Mesothelial cell of epicardium (in vitro differentiated cells): ENCODE measurements at regions not wholly inside any gene's neighbourhood (a gene's known extent, or its start where the extent isn't known, plus 50 kb on each side); places are given as distances from the start of the nearest gene placed in this dataset.

ENCODE experiments used
- DNase-seq, 2 experiments: peaks; one replicate each; pipeline ENCODE4 v3.0.0; 2021; ENCODE audit warnings: low spot score in 2 of 2; ENCODE audit not compliant: unreplicated experiment in 2 of 2
- H3K27ac Mint-ChIP-seq: 2 replicates; pipeline ENCODE4 v1.8.0; 2021; ENCODE audit warnings: mixed read lengths
- H3K27me3 Mint-ChIP-seq: 2 replicates; pipeline ENCODE4 v1.8.0; 2021; ENCODE audit warnings: low read depth, mixed read lengths
- H3K36me3 Mint-ChIP-seq: 2 replicates; pipeline ENCODE4 v1.8.0; 2021; ENCODE audit warnings: mixed read lengths
- H3K4me1 Mint-ChIP-seq: 2 replicates; pipeline ENCODE4 v1.8.0; 2021; ENCODE audit warnings: mixed read lengths
- H3K4me3 Mint-ChIP-seq: 2 replicates; pipeline ENCODE4 v1.8.0; 2021; ENCODE audit warnings: mild to moderate bottlenecking, moderate library complexity, mixed read lengths
- H3K9me3 Mint-ChIP-seq: 2 replicates; pipeline ENCODE4 v1.8.0; 2021; ENCODE audit warnings: mixed read lengths
- TF ChIP-seq, protein P1 (sequence below): fragments of 200-600 bp; sonication (generic); IDR thresholded peaks from one replicate; pipeline ENCODE4 v1.5.0; 2021; ENCODE audit warnings: antibody characterized with exemption; ENCODE audit not compliant: unreplicated experiment

DNA sequence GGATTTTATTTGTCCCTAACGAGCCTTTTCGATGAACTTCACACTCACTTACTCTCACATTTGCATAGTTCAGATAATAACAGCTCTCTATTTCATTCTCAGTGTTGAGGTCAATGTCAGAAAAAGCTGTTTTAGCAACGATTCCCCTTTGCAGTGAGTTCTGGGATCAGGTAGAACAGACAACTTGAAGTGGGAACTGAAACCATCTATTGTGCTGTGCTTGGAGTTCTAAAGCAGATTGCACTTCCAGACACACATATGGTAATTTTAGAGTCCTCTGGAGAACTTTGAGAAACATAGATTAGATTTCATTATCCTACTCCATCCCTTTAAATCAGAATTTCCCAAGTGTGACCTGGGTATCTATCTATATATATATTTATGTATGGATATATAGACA is 124.6 kb upstream of the BLID start:
- peaks cover 5% of the 10 kb centered on the region for H3K36me3 Mint-ChIP-seq
- H3K4me1 Mint-ChIP-seq: peaks cover under 1% of the 10 kb centered on the region
- no peak overlapping the region for H3K27ac Mint-ChIP-seq
- H3K27me3 Mint-ChIP-seq: no peaks in the 10 kb centered on the region
- DNase-seq: no peak
- no peak overlapping the region for H3K4me3 Mint-ChIP-seq
- TF ChIP-seq, protein P1, sequence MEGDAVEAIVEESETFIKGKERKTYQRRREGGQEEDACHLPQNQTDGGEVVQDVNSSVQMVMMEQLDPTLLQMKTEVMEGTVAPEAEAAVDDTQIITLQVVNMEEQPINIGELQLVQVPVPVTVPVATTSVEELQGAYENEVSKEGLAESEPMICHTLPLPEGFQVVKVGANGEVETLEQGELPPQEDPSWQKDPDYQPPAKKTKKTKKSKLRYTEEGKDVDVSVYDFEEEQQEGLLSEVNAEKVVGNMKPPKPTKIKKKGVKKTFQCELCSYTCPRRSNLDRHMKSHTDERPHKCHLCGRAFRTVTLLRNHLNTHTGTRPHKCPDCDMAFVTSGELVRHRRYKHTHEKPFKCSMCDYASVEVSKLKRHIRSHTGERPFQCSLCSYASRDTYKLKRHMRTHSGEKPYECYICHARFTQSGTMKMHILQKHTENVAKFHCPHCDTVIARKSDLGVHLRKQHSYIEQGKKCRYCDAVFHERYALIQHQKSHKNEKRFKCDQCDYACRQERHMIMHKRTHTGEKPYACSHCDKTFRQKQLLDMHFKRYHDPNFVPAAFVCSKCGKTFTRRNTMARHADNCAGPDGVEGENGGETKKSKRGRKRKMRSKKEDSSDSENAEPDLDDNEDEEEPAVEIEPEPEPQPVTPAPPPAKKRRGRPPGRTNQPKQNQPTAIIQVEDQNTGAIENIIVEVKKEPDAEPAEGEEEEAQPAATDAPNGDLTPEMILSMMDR: no peak
- H3K9me3 Mint-ChIP-seq: peaks cover 6% of the 10 kb centered on the region

GRCh38 chr11:122235615-122236014 is 119.6 kb upstream of the BLID start:
- TF ChIP-seq, protein P1: no peak
- Mint-ChIP-seq H3K4me1 (peaks cover 2% of the 10 kb centered on the region), H3K4me3 (no peak overlapping the region), H3K9me3 (peaks cover 6% of the 10 kb centered on the region), H3K27ac (no peak overlapping the region), H3K27me3 (no peaks in the 10 kb centered on the region), H3K36me3 (peaks cover 5% of the 10 kb centered on the region)
- no peak for DNase-seq

DNA sequence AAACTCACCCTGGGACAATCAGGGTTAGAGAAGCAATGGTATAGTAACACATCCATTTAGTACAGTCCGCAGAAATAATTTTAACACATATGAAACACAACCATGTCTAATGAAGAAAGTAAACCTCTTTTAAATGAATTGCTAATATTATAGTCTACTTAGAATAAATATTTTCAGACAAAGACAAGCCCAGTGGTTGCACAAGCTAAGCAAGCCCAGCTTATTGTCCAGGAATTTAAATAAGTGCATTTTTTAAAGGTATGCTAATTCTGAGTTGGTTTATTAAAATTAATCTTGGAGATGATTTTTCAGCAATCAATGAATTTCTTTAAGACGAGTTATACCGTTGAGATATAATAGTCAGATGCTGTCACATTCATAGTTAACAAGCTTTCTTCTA is 118.8 kb upstream of the BLID start:
- H3K36me3 Mint-ChIP-seq: peaks cover 5% of the 10 kb centered on the region
- H3K4me1 Mint-ChIP-seq: peaks cover 4% of the 10 kb centered on the region
- no peak overlapping the region for H3K27ac Mint-ChIP-seq
- H3K27me3 Mint-ChIP-seq: no peaks in the 10 kb centered on the region
- peaks cover 6% of the 10 kb centered on the region for H3K9me3 Mint-ChIP-seq
- no peak for DNase-seq
- H3K4me3 Mint-ChIP-seq: no peak overlapping the region
- TF ChIP-seq, protein P1: no peak

GRCh38 chr11:122234257-122234656 is 118.2 kb upstream of the BLID start:
- TF ChIP-seq, protein P1: no peak
- peaks cover 6% of the 10 kb centered on the region for H3K9me3 Mint-ChIP-seq
- no peak overlapping the region for H3K27ac Mint-ChIP-seq
- H3K4me1 Mint-ChIP-seq: peaks cover 9% of the 10 kb centered on the region
- no peak for DNase-seq
- peaks cover 5% of the 10 kb centered on the region for H3K36me3 Mint-ChIP-seq
- H3K27me3 Mint-ChIP-seq: no peaks in the 10 kb centered on the region
- no peak overlapping the region for H3K4me3 Mint-ChIP-seq

- DNase-seq: no peak
- H3K4me3 Mint-ChIP-seq: no peak overlapping the region
- H3K36me3 Mint-ChIP-seq: no peaks in the 10 kb centered on the region
- H3K27ac Mint-ChIP-seq: no peak overlapping the region
- peaks cover 14% of the 10 kb centered on the region for H3K4me1 Mint-ChIP-seq
- no peaks in the 10 kb centered on the region for H3K27me3 Mint-ChIP-seq
- TF ChIP-seq, protein P1: no peak
- no peaks in the 10 kb centered on the region for H3K9me3 Mint-ChIP-seq
Observed at GRCh38 chr11:122232985-122233384, 117.0 kb upstream of the BLID start.

DNA sequence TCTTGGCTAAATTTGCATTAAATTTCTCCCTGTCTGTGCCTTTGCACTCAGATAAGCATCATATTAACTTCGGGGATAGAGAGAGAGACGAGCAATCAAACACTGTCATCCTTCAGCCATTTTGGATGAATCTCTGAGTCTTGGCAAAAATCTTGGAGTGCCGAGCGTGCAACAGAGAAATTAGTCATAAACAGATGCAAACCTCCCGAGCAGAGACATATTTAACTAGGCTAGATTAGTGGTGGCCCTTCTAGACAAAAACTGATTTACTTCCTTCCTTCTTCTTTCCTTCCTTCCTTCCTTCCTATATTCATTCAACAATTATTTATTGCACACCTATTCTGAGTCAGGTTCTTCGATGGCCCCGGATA is 114.4 kb upstream of the BLID start:
- Mint-ChIP-seq H3K27me3 (no peaks in the 10 kb centered on the region), H3K9me3 (no peaks in the 10 kb centered on the region), H3K27ac (no peak overlapping the region), H3K36me3 (no peaks in the 10 kb centered on the region), H3K4me3 (no peak overlapping the region), H3K4me1 (peaks cover 11% of the 10 kb centered on the region)
- TF ChIP-seq, protein P1: no peak
- no peak for DNase-seq
